SK-N-SH (cell line): ENCODE measurements at regions not wholly inside any gene's neighbourhood (a gene's known extent, or its start where the extent isn't known, plus 50 kb on each side); places are given as distances from the start of the nearest gene placed in this dataset.

ENCODE experiments used
- CTCF ChIA-PET: fragments of 300-600, 350-600 bp; formaldehyde crosslinking; extraction: SDS; loops from one replicate; lab custom pipeline; 2021; lab: Yijun Ruan, JAX
- POLR2A ChIA-PET: fragments of 350-600 bp; sonication (Branson Sonifier 250); formaldehyde crosslinking; extraction: SDS; loops from one replicate; lab custom pipeline; 2020; ENCODE audit warnings: antibody characterized with exemption, inconsistent platforms; lab: Yijun Ruan, JAX
- DNase-seq: peaks from one replicate; pipeline ENCODE4 v3.0.0; 2012
- H2AFZ ChIP-seq: fragments of 200-600 bp; sonication (generic); 2 replicates; pipeline ENCODE4 v1.8.1; 2016; ENCODE audit warnings: antibody characterized with exemption, mild to moderate bottlenecking, low read depth
- H3F3A ChIP-seq: fragments of 200-600 bp; sonication (generic); replicated peaks from 2 replicates; pipeline ENCODE3; 2016; ENCODE audit warnings: antibody characterized with exemption, mild to moderate bottlenecking; ENCODE audit not compliant: insufficient read depth
- H3K27ac ChIP-seq, 2 experiments: fragments of 200-500 bp in 1 of 2; fragments of 200-600 bp in 1 of 2; sonication (Bioruptor generic) in 1 of 2; sonication (generic), shearing (Covaris generic) in 1 of 2; 2 replicates each; pipeline versions ENCODE4 v1.5.1 to v1.6.1; 2014 to 2016; ENCODE audit warnings: low read depth in 2 of 2, inconsistent platforms in 1 of 2, low read length in 1 of 2, mild to moderate bottlenecking in 1 of 2, mixed read lengths in 1 of 2
- H3K27me3 ChIP-seq: fragments of 200-600 bp; sonication (generic), shearing (Covaris generic); 2 replicates; pipeline ENCODE4 v1.6.1; 2016; ENCODE audit warnings: mixed run types; ENCODE audit not compliant: insufficient read depth
- H3K36me3 ChIP-seq, 2 experiments: fragments of 200-500 bp in 1 of 2; fragments of 200-600 bp in 1 of 2; sonication (Bioruptor generic) in 1 of 2; sonication (generic) in 1 of 2; replicated peaks in 1 of 2; 2 replicates each; pipeline versions ENCODE3 to v1.5.1; 2014 to 2016; ENCODE audit warnings: low read length in 1 of 2, mild to moderate bottlenecking in 1 of 2; ENCODE audit not compliant: insufficient read depth in 2 of 2, control insufficient read depth in 1 of 2
- H3K4me1 ChIP-seq, 2 experiments: fragments of 200-500 bp in 1 of 2; fragments of 200-600 bp in 1 of 2; sonication (Bioruptor generic) in 1 of 2; sonication (generic), shearing (Covaris generic) in 1 of 2; 2 replicates each; pipeline versions ENCODE4 v1.5.1 to v1.6.1; 2014 to 2016; ENCODE audit warnings: low read depth in 1 of 2, low read length in 1 of 2, mixed run types in 1 of 2; ENCODE audit not compliant: insufficient read depth in 2 of 2, control insufficient read depth in 1 of 2
- H3K4me2 ChIP-seq: fragments of 200-600 bp; sonication (generic), shearing (Covaris generic); 2 replicates; pipeline ENCODE4 v1.6.1; 2017; ENCODE audit warnings: mixed run types
- H3K4me3 ChIP-seq, 2 experiments: fragments of 200-500 bp in 1 of 2; fragments of 200-600 bp in 1 of 2; sonication (Bioruptor generic) in 1 of 2; sonication (generic), shearing (Covaris generic) in 1 of 2; 2 replicates each; pipeline versions ENCODE4 v1.5.1 to v1.8.1; 2014 to 2016; ENCODE audit warnings: low read depth in 2 of 2, inconsistent platforms in 1 of 2, low read length in 1 of 2, mild to moderate bottlenecking in 1 of 2, mixed read lengths in 1 of 2, moderate library complexity in 1 of 2
- H3K79me2 ChIP-seq: fragments of 200-600 bp; sonication (generic); 2 replicates; pipeline ENCODE4 v1.8.1; 2017; ENCODE audit warnings: mild to moderate bottlenecking; ENCODE audit not compliant: insufficient read depth
- H3K9ac ChIP-seq: fragments of 200-600 bp; sonication (generic); 2 replicates; pipeline ENCODE4 v1.6.1; 2017; ENCODE audit warnings: mixed run types
- H3K9me2 ChIP-seq: fragments of 200-600 bp; sonication (generic); 2 replicates; pipeline ENCODE4 v1.6.1; 2017; ENCODE audit warnings: mixed run types
- H3K9me3 ChIP-seq: fragments of 200-600 bp; sonication (generic); 2 replicates; pipeline ENCODE4 v1.6.1; 2017; ENCODE audit warnings: mixed run types, mild to moderate bottlenecking, moderate library complexity
- H4K20me1 ChIP-seq: fragments of 200-600 bp; sonication (generic); 2 replicates; pipeline ENCODE4 v1.6.1; 2017; ENCODE audit warnings: mild to moderate bottlenecking, mixed run types; ENCODE audit not compliant: insufficient read depth
- CHD2 ChIP-seq: fragments of 150-350 bp; IDR thresholded peaks from 2 replicates; pipeline ENCODE4 v1.6.1; 2018; ENCODE audit warnings: low read length; ENCODE audit not compliant: partially characterized antibody
- EZH2phosphoT487 ChIP-seq: fragments of 200-600 bp; sonication (generic); IDR thresholded peaks from 2 replicates; pipeline ENCODE4 v1.6.1; 2017; ENCODE audit warnings: low read depth, mixed run types, mild to moderate bottlenecking, antibody characterized with exemption, moderate library complexity, borderline replicate concordance
- FOSL2 ChIP-seq: IDR thresholded peaks from 2 replicates; pipeline ENCODE4 v1.4.0; 2012; ENCODE audit warnings: low read depth, mild to moderate bottlenecking, moderate library complexity, borderline replicate concordance
- FOXJ3 ChIP-seq: sonication (generic); formaldehyde crosslinking; IDR thresholded peaks from 2 replicates; pipeline ENCODE4 v1.5.1; 2020; ENCODE audit warnings: mild to moderate bottlenecking, missing genetic modification reagents
- GABPA ChIP-seq: IDR thresholded peaks from 2 replicates; pipeline ENCODE4 v1.4.0; 2012; ENCODE audit warnings: low read depth, mild to moderate bottlenecking
- JUND ChIP-seq: IDR thresholded peaks from 2 replicates; pipeline ENCODE4 v1.4.0; 2012
- MXI1 ChIP-seq: IDR thresholded peaks from 2 replicates; pipeline ENCODE4 v1.6.1; 2012; ENCODE audit warnings: mild to moderate bottlenecking, low read depth, low read length, improper control_type of control experiment
- NFIC ChIP-seq: IDR thresholded peaks from 2 replicates; pipeline ENCODE4 v1.4.0; 2012; ENCODE audit warnings: borderline replicate concordance
- POLR2AphosphoS5 ChIP-seq: IDR thresholded peaks from 2 replicates; pipeline ENCODE4 v1.6.1; 2012; ENCODE audit warnings: low read depth, low read length
- RCOR1 ChIP-seq: fragments of 150-350 bp; IDR thresholded peaks from 2 replicates; pipeline ENCODE4 v1.6.1; 2017; ENCODE audit warnings: antibody characterized with exemption, low read length
- RFX5 ChIP-seq: IDR thresholded peaks from 2 replicates; pipeline ENCODE4 v1.6.1; 2012; ENCODE audit warnings: mild to moderate bottlenecking, improper control_type of control experiment, low read length
- TAF1 ChIP-seq: IDR thresholded peaks from 2 replicates; pipeline ENCODE4 v1.6.1; 2012; ENCODE audit warnings: low read depth, mild to moderate bottlenecking, low read length, moderate library complexity, borderline replicate concordance
- TCF12 ChIP-seq: IDR thresholded peaks from 2 replicates; pipeline ENCODE4 v1.4.0; 2012
- YY1 ChIP-seq: IDR thresholded peaks from 2 replicates; pipeline ENCODE4 v1.4.0; 2012; ENCODE audit warnings: low read depth, mild to moderate bottlenecking
- TF ChIP-seq, protein P1 (sequence below): fragments of 200-600 bp; sonication (generic); IDR thresholded peaks from 2 replicates; pipeline ENCODE4 v1.6.1; 2017; ENCODE audit warnings: antibody characterized with exemption, mild to moderate bottlenecking, moderate library complexity
- TF ChIP-seq, protein P2 (sequence below): fragments of 150-350 bp; IDR thresholded peaks from 2 replicates; pipeline ENCODE4 v1.6.1; 2016; ENCODE audit warnings: mild to moderate bottlenecking, low read depth, low read length
- TF ChIP-seq, protein P3 (sequence below): IDR thresholded peaks from 2 replicates; pipeline ENCODE4 v1.4.0; 2012; ENCODE audit warnings: low read depth, borderline replicate concordance
- TF ChIP-seq, protein P4 (sequence below): IDR thresholded peaks from 2 replicates; pipeline ENCODE4 v1.6.1; 2012; ENCODE audit warnings: mild to moderate bottlenecking, low read depth, low read length, moderate library complexity

DNA sequence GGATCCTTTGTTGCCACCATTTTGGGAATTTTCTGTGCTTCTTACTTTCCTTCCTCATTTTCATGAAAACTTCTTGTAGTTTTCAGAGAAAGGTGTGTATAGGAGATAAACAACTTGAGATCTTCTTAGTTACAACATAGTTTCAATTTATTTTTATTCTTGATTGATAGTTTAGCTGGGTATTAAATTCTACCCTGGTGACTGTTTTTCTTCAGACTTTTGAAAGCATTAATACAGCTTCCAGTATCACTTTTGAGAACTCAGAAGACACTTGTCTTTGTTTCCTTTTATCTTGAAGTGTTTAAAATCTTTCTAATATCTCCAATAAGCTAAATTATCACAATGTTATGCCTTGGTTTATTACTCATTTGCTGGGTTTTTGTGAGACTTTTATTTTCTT, 167.5 kb upstream of the DPP10 start:
- no peaks in the 10 kb centered on the region for H4K20me1 ChIP-seq
- no peak overlapping the region for H3K4me3 ChIP-seq
- H3K27me3 ChIP-seq: no peaks in the 10 kb centered on the region
- no peaks in the 10 kb centered on the region for H3F3A ChIP-seq
- H3K4me1 ChIP-seq: no peaks in the 10 kb centered on the region
- H3K9ac ChIP-seq: no peak overlapping the region
- no peaks in the 10 kb centered on the region for H3K36me3 ChIP-seq
- no peak overlapping the region for H3K27ac ChIP-seq
- H3K4me2 ChIP-seq: no peak overlapping the region
- H3K9me3 ChIP-seq: no peaks in the 10 kb centered on the region; the same call in 1 of the 2 replicates
- no peak for TF ChIP-seq RFX5
- no peak for TF ChIP-seq JUND
- TF ChIP-seq, protein P1, sequence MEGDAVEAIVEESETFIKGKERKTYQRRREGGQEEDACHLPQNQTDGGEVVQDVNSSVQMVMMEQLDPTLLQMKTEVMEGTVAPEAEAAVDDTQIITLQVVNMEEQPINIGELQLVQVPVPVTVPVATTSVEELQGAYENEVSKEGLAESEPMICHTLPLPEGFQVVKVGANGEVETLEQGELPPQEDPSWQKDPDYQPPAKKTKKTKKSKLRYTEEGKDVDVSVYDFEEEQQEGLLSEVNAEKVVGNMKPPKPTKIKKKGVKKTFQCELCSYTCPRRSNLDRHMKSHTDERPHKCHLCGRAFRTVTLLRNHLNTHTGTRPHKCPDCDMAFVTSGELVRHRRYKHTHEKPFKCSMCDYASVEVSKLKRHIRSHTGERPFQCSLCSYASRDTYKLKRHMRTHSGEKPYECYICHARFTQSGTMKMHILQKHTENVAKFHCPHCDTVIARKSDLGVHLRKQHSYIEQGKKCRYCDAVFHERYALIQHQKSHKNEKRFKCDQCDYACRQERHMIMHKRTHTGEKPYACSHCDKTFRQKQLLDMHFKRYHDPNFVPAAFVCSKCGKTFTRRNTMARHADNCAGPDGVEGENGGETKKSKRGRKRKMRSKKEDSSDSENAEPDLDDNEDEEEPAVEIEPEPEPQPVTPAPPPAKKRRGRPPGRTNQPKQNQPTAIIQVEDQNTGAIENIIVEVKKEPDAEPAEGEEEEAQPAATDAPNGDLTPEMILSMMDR: no peak
- TF ChIP-seq YY1: no peak
- no peak for TF ChIP-seq GABPA
- no peak for TF ChIP-seq MXI1
- no peak for TF ChIP-seq FOXJ3
- TF ChIP-seq, protein P2, sequence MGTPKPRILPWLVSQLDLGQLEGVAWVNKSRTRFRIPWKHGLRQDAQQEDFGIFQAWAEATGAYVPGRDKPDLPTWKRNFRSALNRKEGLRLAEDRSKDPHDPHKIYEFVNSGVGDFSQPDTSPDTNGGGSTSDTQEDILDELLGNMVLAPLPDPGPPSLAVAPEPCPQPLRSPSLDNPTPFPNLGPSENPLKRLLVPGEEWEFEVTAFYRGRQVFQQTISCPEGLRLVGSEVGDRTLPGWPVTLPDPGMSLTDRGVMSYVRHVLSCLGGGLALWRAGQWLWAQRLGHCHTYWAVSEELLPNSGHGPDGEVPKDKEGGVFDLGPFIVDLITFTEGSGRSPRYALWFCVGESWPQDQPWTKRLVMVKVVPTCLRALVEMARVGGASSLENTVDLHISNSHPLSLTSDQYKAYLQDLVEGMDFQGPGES: no peak
- no peak for TF ChIP-seq NFIC
- TF ChIP-seq FOSL2: no peak
- no peak for TF ChIP-seq EZH2phosphoT487
- TF ChIP-seq TCF12: no peak
- TF ChIP-seq, protein P3, sequence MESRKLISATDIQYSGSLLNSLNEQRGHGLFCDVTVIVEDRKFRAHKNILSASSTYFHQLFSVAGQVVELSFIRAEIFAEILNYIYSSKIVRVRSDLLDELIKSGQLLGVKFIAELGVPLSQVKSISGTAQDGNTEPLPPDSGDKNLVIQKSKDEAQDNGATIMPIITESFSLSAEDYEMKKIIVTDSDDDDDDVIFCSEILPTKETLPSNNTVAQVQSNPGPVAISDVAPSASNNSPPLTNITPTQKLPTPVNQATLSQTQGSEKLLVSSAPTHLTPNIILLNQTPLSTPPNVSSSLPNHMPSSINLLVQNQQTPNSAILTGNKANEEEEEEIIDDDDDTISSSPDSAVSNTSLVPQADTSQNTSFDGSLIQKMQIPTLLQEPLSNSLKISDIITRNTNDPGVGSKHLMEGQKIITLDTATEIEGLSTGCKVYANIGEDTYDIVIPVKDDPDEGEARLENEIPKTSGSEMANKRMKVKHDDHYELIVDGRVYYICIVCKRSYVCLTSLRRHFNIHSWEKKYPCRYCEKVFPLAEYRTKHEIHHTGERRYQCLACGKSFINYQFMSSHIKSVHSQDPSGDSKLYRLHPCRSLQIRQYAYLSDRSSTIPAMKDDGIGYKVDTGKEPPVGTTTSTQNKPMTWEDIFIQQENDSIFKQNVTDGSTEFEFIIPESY: no peak
- TF ChIP-seq RCOR1: no peak
- no peak for TF ChIP-seq POLR2AphosphoS5
- TF ChIP-seq CHD2: no peak
- TF ChIP-seq, protein P4, sequence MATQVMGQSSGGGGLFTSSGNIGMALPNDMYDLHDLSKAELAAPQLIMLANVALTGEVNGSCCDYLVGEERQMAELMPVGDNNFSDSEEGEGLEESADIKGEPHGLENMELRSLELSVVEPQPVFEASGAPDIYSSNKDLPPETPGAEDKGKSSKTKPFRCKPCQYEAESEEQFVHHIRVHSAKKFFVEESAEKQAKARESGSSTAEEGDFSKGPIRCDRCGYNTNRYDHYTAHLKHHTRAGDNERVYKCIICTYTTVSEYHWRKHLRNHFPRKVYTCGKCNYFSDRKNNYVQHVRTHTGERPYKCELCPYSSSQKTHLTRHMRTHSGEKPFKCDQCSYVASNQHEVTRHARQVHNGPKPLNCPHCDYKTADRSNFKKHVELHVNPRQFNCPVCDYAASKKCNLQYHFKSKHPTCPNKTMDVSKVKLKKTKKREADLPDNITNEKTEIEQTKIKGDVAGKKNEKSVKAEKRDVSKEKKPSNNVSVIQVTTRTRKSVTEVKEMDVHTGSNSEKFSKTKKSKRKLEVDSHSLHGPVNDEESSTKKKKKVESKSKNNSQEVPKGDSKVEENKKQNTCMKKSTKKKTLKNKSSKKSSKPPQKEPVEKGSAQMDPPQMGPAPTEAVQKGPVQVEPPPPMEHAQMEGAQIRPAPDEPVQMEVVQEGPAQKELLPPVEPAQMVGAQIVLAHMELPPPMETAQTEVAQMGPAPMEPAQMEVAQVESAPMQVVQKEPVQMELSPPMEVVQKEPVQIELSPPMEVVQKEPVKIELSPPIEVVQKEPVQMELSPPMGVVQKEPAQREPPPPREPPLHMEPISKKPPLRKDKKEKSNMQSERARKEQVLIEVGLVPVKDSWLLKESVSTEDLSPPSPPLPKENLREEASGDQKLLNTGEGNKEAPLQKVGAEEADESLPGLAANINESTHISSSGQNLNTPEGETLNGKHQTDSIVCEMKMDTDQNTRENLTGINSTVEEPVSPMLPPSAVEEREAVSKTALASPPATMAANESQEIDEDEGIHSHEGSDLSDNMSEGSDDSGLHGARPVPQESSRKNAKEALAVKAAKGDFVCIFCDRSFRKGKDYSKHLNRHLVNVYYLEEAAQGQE: no peak
- TF ChIP-seq TAF1: no peak
- no peaks in the 10 kb centered on the region for H3K9me2 ChIP-seq
- no peak overlapping the region for H2AFZ ChIP-seq
- ChIA-PET CTCF (no interaction called here), POLR2A (no interaction called here)
- no peaks in the 10 kb centered on the region for H3K79me2 ChIP-seq
- no peak for DNase-seq
